Femur (tissue), 1 donor: ENCODE measurements at regions not wholly inside any gene's neighbourhood (a gene's known extent, or its start where the extent isn't known, plus 50 kb on each side); places are given as distances from the start of the nearest gene placed in this dataset.
"Not testable (repeated sequence)": the region's sequence is repeated elsewhere in the genome, so short reads cannot be mapped to it uniquely, and the experiment has no call there.

Experiments used
- DNase-seq: peaks from one replicate; pipeline ENCODE4 v3.0.0-alpha.2; 2017

- no peak for DNase-seq
Measured at GRCh38 chr1:29800120-29800519, 563.8 kb downstream of the PTPRU start.

- DNase-seq: no peak
Measured at GRCh38 chr1:29798699-29799566, 562.6 kb downstream of the PTPRU start.

- DNase-seq: not testable (repeated sequence)
Measured at GRCh38 chr1:29797125-29797524, 560.8 kb downstream of the PTPRU start.

GRCh38 chr1:29795965-29796364, 559.6 kb downstream of the PTPRU start:
- not testable (repeated sequence) for DNase-seq

DNA sequence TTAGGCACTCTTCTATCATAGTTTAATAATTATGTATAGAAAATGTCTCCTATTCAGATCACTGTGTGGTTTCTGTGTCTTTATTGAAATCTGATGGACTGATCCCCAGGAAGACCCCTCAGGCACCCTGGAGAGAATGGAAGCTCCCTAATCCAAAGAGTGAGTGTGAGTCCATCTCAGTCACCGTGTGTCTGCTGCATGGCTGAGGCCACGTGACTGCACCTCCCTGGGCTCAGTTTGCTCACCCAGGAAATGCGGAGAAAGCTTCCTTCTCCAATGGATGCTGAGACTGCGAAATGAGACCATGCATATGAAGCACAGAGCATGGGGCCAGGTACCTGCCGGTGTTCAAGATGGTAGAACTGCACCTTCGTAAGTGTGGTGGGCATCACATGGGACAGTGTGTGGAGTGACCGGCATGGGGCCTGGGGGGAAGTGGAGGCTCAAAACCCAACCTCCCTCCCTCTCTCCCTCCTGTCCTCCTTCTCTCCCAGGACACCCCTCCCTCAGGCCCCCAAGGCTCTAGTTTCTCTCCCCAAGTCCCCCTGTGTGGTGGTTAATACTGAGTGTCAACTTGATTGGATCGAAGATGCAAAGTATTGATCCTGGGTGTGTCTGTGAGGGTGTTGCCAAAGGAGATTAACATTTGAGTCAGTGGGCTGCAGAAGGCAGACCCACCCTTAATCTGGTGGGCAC, 557.5 kb downstream of the PTPRU start:
- no peak for DNase-seq

GRCh38 chr1:29793101-29793546, 556.8 kb downstream of the PTPRU start:
- peak; percentile 85 for DNase-seq

DNA sequence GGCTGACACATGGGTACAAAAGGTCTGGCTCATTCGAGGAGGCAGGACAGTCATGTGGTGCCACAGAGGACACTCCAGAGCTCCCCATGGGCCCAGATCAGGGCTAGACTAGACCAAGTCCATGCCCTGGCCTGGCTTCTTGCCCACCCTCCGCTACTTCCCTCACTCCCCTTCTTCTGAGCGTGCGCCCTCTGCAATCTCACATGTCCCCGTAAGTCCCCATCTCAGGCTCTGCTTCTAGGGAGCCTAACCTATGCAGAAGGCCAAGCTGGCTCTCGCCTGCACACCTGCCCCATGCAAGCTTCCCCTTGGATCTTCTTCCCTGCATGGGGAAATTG, 553.6 kb downstream of the PTPRU start:
- DNase-seq: no peak

DNA sequence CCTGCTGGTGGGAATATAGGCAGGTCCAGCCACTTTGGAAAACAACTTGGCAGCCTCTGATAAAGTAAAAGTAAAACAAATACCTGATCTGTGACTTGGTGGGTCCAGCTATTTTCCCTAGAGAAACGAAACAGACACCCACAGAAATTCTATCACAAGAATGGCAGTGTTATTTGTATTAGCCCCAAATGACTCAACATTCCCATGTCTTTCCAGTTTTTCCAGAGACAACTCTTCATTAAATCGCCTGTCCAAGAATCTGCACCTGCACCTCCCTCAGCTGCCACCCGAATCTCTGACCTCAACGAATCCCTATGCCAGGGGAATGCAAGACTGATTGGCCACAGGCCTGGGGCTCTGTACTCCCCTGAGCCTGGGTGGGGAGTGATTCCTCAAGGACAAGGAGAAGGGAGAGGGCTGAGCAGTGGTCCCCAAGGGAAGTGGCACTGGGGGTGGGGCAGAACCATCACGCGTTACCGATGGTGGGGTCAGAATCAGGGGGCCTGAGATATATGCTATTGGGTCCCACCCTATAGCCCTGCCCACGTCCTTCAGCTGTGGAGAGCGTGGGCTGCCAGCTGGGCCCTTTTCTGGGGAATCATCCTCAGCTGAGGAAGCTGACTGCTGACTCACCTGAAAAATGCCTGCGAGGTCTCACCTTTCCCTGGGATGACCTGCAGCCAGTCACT, 553.0 kb downstream of the PTPRU start:
- DNase-seq: no peak

DNA sequence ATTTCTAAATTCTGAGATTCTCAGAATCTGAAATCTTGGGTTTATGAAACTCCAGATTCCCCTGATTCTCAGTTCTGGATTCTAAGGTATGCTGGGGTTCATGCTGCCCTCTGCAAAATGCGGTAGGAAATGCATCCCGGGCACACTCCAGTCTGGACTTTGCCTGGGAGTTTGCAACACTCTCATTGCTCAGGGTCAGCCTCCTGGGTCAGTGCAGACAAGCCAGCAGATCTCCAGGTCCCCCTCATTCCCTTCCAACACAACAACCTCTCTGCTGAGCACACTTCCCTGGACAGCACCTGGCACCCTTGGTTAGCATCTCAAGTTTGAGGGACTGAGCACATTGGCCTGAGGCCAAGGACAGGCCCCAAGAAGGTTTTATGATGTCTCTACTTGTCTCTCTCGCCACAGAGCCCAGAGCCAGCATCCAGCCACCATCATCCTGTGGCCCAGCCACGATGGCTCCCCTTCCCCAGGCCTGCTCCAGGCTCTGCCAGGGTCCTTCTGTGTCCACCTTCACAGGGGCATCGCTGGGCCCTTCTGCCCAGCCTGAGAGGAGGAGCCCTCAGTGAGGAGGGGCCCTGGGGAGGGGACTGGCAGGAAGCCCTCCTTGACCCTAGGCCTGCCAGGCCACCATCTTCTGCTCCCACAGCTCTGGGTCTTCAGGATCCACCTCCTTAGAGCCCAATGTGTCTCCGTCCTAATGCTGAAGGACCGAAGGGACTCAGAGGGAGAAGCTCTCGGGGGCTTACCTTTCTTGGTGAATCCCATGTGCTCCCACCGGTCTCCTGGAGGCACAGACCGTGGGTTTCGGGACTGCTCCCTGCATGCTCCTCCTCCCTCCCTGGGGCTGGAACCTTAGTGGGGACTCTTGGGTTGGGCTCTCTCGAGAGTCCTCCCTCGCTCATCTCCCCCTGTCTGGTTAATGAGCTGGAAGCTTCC, 550.7 kb downstream of the PTPRU start:
- no peak for DNase-seq

GRCh38 chr1:29786195-29786594, 549.9 kb downstream of the PTPRU start:
- no peak for DNase-seq

DNA sequence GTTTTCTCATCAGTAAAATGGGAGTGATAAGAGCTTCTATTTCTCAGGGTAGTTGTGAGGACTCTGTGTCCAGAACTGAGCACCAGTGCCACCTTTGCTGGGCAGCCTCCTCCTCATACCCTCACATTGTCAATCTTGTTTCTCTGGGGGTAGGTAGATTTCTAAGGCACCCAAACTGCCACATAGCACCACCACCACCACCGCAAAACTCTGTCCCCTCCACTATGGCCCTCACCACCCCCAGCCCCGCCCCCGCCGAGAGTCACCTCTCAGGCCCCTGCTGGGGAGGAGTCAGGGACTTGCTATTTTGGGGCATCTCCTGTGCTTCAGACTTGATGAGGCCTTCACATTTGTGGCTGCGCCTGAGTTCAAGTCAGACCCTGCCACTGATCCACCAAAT, 549.2 kb downstream of the PTPRU start:
- DNase-seq: no peak

GRCh38 chr1:29785137-29785527, 548.8 kb downstream of the PTPRU start:
- no peak for DNase-seq

DNA sequence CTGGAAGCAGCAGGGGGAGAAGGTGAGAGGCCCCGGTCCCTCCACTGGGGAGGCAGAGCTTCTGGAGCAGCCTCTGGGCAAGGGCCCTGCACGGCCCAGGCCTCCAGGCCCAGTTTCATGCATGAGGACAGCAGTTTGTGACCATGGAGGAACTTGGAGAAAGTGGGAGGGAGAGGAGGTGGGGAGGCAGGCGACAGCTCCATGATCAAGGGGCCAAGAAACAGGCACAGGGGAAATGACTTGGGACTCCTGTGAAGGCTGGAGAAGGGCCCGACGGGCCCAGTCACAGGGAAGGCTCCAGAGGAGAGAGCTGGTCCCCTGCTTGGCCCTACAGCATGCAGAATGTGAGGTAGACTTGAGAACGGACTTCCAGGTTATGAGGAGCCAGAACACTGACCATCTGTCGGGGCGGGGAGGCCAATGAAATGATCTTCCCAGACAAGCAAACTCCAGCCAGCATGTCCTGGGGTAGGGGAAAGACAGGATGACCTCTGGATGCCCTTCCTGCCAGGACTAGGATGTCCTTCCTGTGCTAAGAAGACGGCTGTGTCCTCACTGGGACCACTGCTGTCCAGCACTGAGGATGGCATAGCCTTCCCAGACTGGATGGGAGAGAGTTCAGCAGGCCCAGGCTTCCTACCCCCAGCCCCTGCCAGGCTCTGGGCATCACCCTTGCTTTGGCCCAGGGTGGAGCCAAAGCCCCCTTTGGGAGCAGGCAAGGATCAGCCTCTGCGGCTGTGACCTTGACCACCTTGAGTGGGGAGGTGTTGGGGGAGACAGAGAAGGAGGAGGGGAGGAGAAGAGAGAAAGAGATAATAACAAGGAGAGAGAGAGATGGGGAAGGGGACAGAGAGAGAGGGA, 548.2 kb downstream of the PTPRU start:
- no peak for DNase-seq

- no peak for DNase-seq
Measured at GRCh38 chr1:29783508-29784275, 547.4 kb downstream of the PTPRU start.

- DNase-seq: no peak
Measured at GRCh38 chr1:29782846-29783507, 546.7 kb downstream of the PTPRU start.

DNA sequence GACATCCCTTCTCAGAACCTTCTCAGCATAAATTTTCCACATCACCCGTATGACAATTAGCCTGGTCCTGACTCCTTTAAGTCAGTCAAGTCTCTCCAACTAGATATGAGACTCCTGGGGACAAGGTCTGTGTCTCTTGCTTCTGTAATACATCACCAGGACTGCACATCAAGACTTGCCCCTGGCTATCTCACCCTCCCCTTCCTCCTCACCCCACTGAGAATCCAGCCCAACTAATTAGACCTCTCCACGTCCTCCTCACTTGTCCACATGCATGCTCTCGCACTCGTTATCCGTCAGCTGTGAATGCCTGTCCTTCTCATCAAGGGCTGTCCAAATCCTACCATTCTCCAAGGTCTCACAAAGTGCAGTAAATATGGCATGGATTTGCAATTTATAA, 542.8 kb downstream of the PTPRU start:
- no peak for DNase-seq

DNA sequence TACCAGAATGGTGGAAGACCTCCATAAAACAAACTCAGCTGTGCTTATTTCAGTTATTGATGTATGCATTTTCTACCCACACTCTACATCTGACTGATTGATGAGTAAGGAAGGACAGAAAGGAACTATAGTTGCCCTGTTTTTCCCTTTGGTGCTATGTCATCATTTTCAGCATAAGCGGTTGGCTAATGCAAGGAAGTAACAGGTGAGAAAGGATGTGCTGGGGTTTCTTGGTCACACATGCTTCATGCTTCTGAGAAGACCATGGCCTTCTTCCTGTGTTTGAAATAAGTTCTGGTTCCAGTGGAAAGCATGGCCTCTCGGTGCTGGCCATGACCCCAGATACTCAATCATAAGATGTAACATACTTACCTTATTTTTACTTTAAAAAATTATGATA, 541.2 kb downstream of the PTPRU start:
- no peak for DNase-seq

DNA sequence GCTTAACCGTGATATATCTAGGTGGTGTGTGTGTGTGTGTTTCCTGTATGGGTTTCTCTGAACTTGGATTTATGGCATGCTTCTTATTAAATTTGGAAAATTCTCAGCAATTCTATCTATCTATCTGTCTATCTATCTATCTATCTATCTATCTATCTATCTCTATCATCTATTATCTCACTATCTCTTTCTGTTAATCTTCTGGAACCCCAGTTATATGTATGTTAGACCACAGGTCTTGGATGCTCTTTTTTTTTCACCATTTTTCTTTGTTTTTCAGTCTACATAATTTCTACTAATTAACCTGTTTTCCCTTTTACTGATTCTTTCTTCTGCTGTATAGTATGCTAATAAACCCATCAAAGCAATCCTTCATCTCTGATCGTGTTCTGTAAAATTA, 538.0 kb downstream of the PTPRU start:
- DNase-seq: no peak

- DNase-seq: no peak
Measured at GRCh38 chr1:29772584-29773100, 536.3 kb downstream of the PTPRU start.
